DMS153 (cell line): ENCODE measurements at regions not wholly inside any gene's neighbourhood (a gene's known extent, or its start where the extent isn't known, plus 50 kb on each side); places are given as distances from the start of the nearest gene placed in this dataset.

ENCODE experiments used
- DNase-seq: peaks from one replicate; lab custom pipeline; 2025; lab: John Stamatoyannopoulos, UW

- DNase-seq = no peak
Observed at GRCh38 chr11:19336331-19336730, 95.6 kb upstream of the E2F8 start.

- no peak for DNase-seq
Observed at GRCh38 chr11:19332476-19332875, 91.7 kb upstream of the E2F8 start.

DNA sequence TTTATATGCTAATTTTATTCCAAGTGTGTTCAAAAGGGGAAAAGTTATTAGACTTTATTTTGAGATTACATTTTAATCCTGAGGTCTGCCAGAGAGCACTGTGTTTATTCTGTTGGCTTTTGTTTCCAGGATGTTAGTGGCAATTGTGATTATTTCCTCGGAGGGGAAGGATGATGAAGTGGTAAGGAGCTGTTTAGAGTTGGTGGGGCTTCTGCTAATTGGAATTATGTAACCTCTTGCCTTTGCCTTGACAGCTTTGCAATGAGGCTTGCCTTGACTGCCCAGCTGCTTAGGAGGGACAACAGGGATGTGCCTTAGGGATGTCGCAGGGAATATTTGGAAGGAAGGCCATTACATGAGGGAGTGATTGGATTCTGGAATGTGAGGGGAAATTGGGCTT lies 89.7 kb upstream of the E2F8 start:
- DNase-seq = no peak

GRCh38 chr11:19329970-19330369 lies 89.2 kb upstream of the E2F8 start:
- no peak for DNase-seq

GRCh38 chr11:19328586-19329311 lies 88.0 kb upstream of the E2F8 start:
- DNase-seq = peak; percentile 17

DNA sequence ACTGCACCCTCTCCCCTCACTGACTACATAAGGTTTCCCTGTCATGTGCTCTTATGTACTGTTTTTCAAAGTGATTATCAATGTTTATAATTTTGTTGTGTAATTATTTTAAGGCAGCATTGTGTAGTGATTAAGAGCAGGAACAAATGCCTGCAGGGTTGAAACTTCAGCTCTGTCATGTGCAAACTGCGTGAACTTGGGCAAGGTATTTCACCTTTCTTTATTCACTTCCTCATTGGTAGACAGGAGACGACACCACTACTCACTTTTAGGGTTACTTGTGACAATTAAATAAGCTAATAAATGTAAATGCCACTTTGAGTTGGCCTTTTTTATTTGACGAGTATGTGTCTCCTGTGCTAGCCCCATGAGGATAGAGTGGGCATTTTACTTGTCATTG lies 86.5 kb upstream of the E2F8 start:
- DNase-seq = no peak

DNA sequence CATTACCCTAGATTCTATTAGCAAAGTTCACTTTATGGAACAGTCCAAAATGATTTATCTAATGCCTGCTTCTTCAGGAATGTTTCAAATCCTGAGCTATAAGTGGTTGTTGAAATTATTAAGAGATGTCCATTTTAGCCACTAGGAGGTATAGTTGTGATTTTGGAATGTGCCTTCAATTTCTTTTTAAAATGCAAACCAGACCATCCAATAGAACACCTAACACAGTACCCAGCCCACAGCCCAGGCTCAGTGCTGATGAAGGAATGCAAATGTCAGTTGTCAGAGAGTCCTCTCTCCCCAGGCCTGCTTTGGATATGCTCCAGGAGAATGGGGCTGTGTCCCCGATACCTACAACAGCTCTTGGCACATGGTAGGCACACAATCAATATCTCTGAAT lies 85.8 kb upstream of the E2F8 start:
- DNase-seq = no peak

DNA sequence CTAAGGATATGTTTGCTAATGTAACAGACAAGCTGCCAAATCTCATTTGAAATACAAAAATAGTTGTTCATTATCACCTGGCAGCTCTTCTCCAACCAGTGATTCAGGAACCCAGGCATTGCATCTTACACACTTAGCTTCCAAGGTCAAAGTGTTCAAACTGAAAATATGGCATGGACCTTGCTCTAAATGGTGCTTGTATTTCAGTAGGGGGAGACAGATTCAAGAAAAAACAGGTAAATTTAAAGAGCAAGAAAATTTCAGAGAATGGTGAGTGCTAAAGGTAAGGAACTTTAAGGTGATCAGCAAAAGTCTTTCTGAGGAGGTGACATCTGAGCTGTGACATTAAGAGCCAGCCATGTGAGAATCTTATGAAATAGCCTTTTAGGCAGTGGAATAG lies 82.8 kb upstream of the E2F8 start:
- no peak for DNase-seq

GRCh38 chr11:19321351-19321750 lies 80.6 kb upstream of the E2F8 start:
- no peak for DNase-seq

- no peak for DNase-seq
Observed at GRCh38 chr11:19320827-19321226, 80.1 kb upstream of the E2F8 start.

GRCh38 chr11:19316434-19316833 lies 75.7 kb upstream of the E2F8 start:
- DNase-seq = no peak

DNA sequence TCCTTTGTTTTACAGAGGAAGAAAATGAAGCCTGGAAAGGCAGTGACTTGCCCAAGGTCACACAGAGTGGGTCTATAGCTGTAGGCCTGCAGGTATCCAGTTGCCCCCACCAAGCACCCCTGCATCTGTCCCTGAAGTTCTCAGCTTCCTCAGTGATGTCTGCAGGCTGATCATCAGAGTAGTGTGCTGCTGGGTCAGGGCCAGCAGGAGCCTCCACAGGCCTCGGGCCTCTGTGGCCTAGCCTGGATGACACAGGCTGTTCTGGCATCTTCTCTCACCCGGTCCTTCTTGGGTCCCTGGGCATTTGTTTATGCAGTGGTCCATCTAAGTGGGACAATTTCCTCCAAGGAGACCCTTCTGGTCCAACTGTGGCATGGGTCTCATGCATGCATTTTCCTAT lies 74.8 kb upstream of the E2F8 start:
- no peak for DNase-seq

DNA sequence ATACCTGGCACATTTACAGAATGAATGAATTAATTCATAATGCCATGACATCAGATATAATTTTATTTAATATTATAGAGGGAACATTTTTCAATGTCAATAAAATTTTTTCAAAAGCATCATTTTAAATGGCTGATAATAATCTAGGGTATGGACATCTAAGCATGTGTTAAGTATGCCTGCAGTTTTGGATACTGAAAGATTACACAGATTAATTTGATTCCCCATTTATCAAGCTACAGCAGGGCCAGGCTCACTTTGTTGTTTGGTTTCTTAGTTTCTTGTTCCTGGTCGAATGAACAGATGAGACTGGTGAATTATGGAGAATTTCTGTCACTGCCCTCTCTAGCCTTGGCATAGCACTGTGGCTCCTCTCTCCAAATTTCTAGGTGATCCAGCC lies 72.4 kb upstream of the E2F8 start:
- DNase-seq = no peak

DNA sequence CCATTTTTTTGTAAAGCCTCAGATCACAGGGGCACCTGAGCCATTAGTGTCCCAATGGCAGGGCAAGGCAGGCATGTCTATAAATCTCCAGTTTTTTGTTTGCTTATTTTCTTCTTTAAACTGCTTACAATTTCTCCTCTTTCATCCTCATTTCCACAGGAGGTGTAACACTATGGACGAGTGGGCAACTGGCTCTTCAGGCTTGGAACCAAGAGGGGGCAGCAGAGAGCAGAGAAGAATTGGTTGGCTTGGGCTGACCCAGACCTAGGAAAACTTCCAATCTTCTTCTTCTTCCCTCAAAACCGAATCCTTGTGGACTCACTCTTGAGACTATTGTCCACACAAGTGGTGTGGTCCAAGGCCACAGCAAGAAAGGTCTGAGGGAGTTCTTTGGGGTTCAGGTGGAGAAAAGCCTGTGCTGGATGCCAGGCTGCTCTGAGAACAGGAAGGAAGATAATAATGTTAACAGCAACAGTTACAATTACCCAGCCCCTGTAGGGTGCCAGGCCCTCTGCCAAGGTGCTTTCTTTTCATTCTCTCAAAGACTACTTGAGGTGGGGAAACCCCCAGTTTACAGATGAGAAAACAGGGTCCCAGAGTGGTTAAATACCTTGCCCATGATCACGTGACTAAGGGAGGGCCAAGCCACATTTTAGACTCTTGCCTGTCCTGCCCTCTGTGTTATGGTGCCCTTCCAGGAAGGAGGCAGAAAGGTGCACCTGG lies 70.7 kb upstream of the E2F8 start:
- peak; percentile 19 for DNase-seq

DNA sequence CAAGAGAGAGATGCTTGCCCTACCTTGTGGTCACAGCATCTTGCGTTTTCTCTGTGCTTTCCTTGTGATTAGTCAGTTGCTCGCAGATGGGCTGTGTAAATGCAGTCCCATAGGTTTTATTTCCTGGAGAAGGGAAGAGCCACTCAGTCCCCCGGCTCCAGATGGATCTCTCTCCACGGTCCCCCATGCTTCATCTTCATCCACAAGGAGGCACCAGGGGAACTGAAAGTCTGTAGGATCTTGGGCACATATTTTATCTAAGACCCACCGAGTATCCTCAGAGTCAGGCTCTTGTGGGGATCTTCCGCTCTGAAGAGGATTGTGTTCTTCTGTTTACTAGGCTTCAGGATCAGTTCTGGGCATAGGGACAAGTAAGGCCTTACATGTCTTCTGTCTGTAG lies 66.8 kb upstream of the E2F8 start:
- no peak for DNase-seq

DNA sequence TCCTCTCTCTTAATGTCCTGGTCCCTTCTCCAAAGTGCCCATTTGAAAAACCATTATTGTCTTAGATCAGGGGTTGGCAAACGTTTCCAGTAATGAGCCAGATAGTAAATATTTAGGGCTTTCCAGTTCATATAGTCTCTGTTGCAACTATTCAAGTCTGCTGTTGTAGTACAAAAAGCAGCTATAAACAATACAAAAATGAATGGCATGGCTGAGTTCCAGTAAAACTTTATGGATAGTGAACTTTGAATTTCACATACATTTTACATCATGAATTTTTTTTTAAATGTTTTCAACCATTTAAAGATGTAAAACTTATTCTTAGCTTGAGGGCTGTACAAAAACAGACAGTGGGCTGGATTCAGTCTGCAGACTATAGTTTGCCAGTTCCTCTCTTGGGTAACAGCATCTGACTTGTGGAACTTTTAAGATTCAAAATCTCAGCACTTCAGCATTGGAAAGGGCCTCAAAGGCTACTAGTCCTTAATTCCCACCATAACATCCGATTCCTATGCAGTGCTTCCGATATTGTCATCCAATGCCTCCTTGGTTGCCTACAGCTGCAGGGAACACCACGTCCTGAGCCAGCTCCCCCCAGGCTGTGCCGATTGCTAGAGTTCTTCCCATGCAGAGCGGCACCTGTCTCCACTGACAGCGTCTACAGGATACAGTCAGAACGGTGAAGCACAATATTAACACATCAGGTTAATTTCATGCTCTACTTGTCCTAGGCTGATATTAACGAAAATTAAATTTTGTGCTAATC lies 65.6 kb upstream of the E2F8 start:
- DNase-seq = no peak

GRCh38 chr11:19301361-19301760 lies 60.6 kb upstream of the E2F8 start:
- DNase-seq = no peak

DNA sequence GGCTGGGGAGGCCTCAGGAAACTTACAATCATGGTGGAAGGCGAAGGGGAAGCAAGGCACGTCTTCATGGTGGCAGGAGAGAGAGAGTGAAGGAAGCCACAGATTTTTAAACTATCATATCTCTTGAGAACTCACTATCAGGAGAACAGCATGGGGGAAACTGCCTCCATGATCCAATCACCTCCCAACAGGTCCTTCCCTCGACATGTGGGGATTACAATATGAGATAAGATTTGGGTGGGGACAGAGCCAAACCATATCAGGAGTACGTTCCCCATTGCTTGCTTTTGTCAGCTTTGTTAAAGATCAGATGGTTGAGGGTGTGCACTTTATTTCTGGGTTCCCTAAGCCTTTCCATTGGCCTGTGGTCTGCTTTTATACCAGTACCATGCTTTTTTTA lies 53.7 kb upstream of the E2F8 start:
- DNase-seq = no peak

- no peak for DNase-seq
Observed at GRCh38 chr11:19291064-19291463, 50.3 kb upstream of the E2F8 start.
